GM21423 (cell line): ENCODE measurements at regions not wholly inside any gene's neighbourhood (a gene's known extent, or its start where the extent isn't known, plus 50 kb on each side); places are given as distances from the start of the nearest gene placed in this dataset.

ENCODE experiments used
- ATAC-seq: cut with Tn5 transposase; IDR thresholded peaks from one replicate; pipeline ENCODE4 v1.9.1; 2021; ENCODE audit warnings: mild to moderate bottlenecking, moderate library complexity; ENCODE audit not compliant: unreplicated experiment

DNA sequence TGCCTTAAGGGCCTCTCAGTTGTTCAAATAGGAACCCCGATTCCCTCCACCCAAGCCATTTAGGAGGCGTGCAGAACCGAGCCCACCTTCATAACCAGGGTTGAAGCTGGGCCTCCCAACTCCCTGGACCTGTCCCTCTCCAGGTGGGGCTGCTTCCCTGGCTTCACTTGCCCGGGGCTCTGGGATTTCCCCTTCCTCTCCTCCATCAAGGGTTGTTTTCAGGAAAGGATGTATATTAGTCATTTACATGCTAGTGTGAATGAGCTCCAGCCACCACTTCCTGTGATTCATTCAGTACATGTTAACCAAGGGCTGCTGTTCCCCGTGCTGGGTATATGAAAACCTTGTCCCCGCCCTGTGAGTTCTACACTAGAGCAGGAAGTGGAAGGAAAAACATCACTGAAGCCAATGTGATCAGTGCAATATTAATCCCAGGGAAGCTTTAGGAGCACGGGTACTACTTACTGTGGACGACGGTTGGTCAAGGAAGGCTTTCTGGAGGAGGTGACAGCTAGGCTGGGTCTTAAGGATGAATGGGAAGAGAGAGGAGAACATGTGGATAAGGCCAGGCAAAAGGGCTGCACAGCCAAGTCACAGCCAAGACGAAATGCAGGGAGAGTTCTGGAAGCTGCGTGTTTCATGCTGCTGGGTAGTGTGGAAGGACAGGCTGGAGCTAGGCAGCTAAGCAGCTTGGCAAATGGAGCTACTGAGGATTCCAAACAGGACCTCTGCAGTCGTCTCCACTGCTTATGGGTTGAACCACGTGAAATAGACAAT is 150.1 kb upstream of the SHH start:
- ATAC-seq, result no peak

DNA sequence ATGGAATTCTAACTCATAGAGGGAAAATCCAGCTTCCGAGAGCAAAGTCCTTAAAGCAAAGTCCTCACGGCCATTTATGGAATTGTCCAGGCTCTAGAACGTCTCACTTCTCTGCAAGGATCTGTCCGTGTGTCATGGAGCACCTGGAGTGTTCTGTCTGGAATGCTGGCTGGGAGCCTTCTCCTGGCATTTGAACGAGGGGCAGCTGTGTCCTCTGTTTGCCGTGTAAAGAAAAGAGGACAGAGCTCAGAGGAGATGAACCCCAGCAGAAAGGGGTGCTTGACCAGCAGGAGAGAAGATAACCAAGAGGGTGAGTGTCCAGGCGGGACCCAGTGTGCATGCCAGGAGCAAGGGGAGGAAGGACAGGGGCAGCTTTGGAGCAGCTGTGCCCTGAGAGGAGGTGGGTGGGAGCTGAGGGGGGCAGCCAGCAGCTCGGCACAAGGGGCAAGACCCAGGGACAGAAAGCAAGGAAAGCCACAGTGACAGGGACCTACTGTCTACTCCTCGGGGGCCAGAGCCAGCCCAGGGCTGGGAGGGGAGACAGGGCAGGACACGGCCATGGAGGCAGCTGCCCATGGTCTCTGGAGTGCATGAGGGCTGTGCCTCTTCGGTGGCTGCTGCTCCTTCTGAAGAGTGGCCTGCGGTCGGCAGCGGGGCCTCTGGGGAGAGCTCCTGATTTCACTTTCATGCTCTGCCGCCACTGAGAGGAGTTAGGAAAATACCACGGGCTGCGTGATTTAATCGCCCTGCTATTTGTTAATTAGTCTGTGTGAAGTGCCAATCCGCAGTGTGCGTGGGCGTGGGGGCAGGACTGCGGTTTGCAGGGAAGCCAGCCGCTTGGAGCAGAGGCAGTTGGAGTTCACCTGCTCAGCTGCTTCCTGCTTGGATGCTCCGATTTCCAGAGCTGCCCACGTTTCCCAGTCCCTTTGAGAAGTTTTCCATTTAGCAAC is 149.3 kb upstream of the SHH start:
- ATAC-seq, result no peak

DNA sequence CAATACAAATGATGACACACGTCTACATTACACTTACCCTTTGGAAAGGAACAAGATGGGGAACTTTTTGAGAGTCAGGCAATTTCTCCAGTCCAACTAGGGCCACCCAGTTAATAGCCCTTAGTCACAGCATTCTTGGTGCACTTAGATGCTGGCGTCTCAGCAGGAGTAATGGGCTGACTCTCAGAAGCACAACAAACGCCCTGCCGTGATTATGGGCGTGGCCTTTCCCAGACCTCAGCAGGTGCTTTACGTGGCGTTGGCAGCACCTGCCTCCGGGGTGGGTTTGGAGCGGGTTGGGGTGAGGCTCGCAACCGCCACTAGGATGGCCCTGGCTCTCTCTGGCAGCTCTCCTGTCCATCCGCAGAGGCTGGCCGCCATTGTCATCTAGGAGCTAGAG is 147.6 kb upstream of the SHH start:
- ATAC-seq, result no peak

DNA sequence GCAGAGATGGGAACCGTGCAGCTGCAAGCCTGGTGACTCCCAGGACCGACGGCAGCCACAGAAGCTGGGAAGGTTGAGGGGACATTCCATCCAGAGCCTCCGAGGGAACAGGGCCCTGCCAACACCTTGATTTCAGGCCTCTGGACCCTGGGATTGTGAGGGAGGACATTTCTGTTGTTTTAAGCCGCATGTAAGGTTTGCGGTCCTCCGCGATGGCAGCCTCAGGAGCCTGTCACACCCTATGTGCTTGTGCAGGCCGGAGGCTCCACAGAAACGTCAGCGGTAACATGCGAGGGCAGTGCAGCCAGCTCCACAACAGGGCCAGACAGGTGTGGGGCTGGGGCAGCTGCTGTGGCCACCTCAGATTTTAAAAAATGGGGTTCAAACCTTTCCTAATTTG is 144.7 kb upstream of the SHH start:
- no peak for ATAC-seq

DNA sequence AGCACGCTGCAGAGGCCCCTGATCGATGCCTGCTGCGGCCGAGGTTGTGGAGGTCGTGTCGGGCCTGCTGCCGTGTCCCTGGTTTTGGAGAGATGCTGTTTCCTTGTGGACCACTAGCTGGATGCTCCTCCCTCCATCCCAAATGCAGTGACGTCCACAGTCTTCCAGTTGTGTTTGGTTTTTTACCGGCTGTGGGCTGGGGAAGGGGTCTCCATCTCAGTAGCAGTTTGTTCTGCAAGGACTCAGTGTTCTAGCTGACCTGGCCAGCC is 143.0 kb upstream of the SHH start:
- ATAC-seq, result no peak

DNA sequence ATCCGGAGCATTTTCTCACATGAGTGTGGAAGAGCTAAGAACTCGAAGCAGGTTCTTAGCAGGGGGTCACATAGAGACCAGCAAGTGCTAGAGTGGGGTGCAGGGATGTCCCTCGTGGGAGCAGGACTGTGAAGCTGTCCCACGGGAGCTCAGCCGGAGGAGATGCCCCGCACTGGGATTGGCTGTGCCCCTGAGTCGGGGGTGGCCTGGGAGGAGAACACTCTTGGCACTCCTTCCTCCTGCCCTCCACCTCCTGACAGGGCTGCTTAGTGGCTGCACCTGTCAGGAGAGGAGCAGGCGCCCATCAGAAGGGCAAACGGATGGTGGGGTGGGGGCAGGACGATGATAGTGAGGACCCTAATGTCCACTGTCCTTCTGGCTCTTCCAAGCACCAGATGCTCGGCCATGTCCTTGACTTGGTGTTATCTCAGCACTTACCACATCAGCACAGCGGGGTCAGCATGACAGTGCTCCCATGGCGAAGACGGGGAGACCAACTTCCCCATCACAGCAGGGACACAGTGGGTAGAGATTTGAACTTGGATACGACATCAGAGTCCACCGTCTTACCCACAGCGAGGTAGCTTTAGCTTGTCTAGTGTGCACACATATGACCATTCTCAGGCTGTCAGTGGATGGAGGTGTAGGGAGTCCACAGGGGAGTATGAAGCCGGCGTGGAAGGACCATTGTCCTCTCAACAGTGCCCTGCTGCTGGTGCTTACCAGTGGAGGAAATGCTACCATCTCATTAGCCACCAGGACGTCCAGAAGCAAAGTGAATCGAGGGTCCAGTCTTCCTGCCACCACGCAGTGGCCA is 142.5 kb upstream of the SHH start:
- ATAC-seq, result no peak

DNA sequence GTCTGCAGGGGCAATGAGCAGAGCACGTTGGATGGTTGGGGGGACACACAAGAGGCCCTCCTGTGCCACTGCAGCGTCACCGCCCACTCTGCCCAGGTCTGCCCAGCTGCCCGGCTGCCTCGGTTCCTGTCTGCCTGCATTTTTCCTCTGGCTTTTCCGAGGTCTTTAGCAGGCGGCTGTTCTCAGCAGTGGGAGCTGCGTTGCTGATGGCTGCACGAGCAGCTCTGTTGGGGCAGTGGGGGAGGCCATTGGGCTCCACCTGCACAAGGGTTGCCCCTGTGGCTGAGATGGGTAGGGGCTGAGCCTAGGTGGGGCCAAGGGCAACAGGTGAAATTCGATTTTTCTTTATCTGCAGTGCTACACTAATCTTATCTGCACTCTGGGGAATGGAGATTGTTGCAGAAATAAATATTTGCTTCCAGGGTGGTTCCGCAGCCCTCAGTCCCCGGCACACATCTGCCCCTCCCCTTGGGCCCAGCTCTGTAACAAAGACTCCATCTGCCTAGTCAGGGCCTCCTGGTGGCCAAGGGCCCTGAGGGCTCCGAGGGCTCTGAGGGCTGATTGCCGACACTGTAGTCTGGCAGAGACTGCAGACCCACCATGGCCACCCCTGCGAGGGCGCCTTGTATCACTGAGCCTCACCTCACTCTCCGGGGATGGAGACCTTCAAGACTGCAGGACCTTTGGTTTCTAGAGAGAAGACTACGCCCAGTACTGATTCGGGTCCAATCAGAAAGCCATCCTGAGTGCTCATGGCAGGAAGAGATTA is 141.7 kb upstream of the SHH start:
- ATAC-seq, result no peak

DNA sequence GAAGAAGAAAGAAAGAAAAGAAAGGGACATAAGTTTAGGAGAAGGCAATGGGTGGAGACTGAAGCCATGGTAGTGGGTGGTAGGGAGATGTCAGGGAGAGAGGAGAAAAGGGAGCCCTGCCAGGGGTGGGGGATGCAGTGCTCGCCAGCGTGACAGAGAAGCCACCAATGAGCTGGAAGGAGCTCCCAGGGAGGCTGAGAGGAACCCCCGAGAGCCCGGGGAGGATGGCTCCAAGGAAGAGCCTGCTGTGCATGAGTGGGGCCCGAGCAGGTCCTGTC is 141.2 kb upstream of the SHH start:
- no peak for ATAC-seq

DNA sequence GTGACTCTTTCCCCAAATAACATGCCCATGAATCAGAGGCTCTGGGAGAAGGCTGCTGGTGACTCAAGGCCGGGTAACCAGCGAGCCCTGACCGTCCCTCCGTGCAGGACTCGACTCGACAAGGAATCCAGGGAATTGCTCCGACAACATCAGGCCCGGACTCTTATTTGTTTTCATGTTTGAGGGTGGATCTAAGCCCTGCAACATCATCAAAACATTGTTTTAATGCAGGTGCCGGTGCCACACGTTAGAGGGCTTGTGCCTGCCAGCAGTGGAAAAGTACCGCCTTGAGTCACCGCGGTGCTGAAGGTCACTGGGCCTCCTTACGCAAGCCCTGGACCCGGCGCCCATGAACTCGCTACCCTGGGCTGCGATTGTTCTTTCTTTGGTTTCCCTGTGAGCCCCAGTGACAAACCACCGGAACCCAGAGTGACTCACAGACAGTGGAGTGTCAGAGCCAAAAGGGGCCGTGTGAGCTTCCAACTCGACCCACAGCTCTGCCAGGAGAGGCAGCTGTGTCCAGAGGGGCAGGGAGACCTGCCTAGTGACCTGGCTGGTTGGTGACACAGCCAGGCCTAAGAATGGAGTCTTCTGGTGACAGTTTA is 139.4 kb upstream of the SHH start:
- no peak for ATAC-seq

DNA sequence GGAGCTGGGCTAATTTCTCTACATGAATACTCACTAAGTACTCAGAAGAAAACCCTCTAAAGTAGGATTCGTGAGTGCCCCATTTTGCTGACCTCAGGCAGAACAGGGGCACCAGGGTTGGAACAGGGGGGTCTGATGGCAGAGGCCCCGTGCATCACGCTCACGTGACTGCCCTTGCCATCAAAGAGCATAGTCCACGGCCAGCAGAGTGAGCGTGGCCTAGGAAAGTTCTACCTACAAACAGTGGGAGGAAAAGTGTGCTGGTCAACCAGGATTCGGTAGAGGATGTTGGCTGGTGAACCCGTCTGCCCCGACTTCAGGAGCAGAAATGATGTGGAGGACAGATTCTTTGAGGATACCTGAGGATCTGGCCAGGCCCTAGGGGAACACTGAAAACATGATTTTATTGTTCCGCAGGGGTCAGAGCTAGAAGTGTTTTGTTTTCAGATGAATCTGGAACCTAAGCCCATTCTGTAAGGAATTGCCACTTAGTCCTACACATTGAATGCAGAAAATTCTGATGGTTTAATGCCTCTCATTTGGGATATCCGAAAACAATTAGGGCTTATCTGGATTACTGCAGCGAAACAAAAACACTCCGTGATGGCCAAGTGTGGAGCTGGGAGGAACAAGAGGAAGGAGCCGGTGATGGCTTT is 138.8 kb upstream of the SHH start:
- no peak for ATAC-seq

DNA sequence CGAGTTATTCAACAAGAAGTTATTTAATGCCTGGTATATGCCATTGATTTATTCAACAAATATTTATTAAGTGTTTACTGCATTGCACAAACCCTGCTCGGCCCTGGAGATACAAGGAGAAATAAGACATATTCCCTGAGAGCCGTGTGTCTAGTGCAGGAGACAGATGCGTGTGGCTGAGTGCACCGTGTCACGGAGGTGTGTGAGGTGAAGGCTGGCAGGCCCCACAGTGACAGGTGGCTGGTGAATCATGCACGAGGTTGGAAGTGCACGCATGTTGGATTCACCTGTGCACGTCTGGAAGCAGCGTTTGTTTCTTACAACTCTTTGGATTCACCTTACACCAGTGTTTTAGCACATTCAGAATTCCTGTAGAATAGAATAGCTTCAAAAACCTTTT is 136.6 kb upstream of the SHH start:
- no peak for ATAC-seq

DNA sequence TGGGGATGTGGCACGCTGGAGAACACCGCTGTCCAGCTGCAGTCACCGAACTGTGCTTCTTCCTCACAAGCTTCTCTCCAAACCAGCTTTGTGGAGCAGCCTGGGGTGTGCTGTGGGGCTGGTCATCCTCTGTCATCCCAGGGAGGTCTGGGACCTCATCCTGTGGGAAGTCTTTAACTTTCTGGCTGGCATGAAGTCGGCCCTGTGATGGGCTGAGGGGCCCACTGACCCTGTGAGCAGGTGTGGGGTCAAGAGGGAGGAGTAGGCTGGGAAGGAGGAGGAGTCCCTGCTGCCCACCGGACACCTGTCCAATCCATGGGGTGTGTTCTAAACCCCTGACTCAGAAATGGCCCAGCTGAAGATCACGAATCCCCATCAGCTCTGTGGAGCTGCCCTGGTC is 136.2 kb upstream of the SHH start:
- ATAC-seq, result no peak

DNA sequence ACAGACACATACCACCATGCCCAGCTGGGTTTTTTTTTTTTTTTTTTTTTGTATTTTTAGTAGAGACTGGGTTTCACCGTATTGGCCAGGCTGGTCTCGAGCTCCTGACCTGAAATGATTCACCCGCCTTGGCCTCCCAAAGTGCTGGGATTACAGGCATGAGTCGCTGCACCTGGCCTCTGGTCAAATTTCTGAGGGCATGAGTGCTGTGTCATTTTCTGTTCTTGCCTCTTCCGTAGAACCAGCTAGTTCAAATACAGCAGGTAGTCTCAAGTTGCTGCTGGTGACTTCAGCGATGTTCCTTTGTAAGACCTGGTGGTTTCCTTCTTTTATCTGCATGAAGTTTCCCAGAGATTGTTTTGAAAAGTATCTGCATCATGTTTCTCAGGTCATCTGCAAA is 134.8 kb upstream of the SHH start:
- no peak for ATAC-seq

DNA sequence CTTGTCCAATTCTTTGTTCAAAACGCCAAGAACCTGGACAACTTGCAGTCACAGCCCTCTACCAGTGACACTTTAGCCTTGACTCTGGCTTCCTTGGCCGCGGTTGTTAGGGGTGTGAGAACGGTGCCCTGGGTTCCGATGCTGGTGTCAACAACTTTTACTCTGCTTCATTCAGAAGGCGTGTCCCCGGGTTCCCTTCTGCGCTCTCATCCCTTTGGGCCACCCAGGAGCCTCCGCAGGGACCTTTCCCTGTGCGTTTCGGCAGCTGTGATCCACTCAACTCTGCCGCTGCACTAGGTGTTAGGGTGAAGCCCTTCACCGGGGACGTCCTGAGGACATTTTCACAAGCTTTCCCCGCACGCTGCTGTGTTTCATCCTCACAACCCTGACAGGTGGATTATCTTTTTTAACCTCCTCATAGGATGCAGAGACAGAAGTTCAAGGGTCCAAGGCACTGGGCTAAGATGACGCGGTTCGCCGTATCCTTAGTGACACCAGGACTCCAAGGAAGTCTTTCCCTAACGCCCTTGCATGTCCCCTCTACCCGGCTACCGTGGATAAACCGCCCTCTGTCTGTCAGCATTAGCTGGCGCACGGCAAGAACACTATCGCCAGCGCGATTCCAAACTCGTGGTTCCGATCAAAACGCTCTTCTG is 133.5 kb upstream of the SHH start:
- ATAC-seq, result no peak

DNA sequence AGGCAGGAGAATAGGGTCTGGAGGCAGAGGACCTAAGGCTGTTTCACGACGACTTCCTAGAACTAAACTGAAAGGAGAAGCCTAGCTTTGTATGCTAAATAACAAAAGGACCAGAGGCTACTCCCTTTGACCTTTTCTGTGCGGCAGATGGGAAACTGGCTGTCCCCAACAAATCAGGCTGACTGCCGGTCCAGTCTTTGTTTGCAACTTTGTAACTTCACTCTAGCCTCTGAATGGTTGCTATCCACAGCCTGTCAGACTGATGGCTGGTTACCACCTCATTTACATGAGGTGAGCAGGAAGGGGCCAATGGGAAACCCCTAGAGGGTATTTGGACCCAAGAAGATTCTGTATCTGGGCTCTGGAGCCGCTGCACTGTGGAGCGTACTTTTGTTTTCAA is 132.6 kb upstream of the SHH start:
- ATAC-seq, result no peak

DNA sequence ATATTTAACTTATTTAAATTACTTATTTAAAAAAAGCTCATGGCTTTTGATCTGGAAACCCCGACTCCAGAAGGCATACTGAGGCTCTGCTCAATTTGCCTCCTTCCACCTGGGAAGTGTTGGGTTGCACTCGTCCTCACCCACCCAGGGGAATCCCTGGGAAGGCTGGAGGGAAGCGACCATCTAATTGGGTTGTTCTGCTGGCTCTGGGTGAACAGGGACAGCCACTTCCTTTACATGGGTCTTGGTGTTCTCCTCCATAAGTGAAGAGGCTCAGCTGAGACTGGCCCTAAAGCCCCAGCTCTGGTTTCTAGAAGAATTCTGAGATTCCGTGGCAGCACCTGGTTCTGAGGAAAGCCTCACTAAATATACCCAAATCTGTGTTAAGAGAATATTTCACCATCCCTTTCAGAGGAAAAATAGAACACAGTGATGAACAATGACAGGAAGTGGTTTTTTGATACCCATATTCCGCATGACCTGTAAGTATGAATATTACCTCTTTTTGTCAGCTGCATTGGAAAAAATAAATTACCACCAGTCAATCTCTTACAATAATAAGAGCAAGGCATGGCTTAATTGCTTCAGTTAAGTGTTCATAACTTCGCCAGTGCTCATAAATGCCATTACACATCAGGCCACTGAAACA is 131.1 kb upstream of the SHH start:
- ATAC-seq, result no peak

DNA sequence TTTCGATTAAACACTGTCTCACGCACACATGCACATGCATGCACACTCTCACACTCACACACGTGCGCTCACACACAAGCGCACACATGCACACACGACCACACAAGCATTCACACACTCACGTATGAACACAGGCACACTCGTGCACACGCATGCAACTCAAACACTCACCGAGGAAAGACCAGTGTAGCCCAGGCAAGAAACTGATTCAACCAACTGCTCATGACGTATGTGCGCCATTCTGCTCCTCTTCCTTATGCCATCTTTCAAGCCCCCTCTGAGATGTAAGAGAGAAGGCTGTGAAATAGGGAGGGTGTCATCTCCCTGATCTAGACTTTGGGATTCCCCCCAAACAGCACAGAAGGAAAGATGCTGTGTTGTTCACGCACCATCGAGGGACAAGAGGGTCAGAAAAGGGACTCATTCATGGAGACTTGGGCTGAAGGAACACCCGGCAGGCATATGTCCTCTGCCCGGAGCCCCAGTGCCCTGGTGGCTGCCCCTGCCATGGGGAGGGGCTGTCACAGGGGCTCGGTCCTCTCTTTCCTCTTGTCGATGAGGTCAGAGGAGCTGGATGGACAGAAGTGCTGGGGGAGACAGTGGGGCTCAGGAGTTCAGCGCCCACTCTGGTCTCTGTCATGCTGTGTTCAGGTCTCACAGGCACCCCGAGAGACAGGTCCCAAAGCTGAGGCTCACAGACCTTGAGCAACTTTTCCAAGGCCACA is 130.1 kb upstream of the SHH start:
- ATAC-seq, result no peak

DNA sequence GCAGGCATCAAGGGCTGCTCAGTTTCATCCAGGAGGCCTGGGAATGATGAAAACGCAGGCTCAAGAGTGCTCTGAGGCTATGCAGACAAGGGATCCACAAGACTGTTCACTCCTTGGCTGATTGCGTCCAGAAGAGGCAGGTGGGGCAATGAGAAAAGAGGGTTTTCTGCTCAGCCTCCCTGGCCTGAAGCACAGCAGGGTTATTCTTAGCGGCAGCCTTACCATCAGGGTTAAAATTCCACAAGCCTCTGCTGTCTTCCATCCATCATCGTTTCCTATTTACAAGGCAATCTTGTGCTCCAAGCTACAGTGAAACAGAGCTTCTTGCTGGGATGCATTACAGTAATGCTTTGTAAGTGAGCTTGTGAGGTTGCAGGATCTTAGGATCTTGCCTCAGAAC is 129.4 kb upstream of the SHH start:
- ATAC-seq, result no peak

DNA sequence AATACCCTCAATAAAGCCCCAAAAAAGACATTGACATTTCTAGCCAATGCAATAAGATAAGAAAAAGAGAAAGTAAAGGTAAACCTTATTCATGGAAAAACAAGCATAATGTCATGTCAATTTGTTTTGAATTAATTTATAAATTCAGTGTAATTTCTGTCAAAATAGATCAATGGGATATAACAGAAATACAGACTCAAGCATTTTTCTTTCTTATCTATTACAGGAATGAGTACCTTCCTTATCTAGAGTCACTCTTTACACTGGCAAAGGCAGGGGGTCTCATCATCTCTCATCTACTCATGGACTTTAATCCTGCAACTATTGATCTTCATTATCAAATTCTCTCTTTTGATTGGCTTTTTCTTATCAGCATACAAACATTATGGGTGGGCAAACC is 127.1 kb upstream of the SHH start:
- no peak for ATAC-seq
